PC-3 (cell line): ENCODE measurements at regions not wholly inside any gene's neighbourhood (a gene's known extent, or its start where the extent isn't known, plus 50 kb on each side); places are given as distances from the start of the nearest gene placed in this dataset.
"Not testable (repeated sequence)": the region's sequence is repeated elsewhere in the genome, so short reads cannot be mapped to it uniquely, and the experiment has no call there.

Experiments
- ATAC-seq: fragments of 200-7000 bp; cut with Tn5 transposase; 2 replicates; pipeline ENCODE4 v1.9.1; 2020; ENCODE audit warnings: mild to moderate bottlenecking, moderate library complexity
- BruUV-seq: library from RNA; stranded (reverse); fragments of 400-500 nt; replicated peaks from 2 replicates; lab custom pipeline; 2021; lab: Mats Ljungman, UMichigan
- CTCF ChIA-PET: fragments of 300-600 bp; sonication (Branson Sonifier 250); formaldehyde crosslinking; loops from one replicate; lab custom pipeline; 2022; ENCODE audit warnings: antibody characterized with exemption; lab: Charles Lee
- POLR2A ChIA-PET: fragments of 300-600 bp; sonication (Branson Sonifier 250); formaldehyde crosslinking; loops from one replicate; lab custom pipeline; 2022; ENCODE audit warnings: antibody characterized with exemption; ENCODE audit not compliant: unreplicated experiment; lab: Charles Lee
- DNase-seq: peaks from one replicate; pipeline ENCODE4 v3.0.0-alpha.2; 2015
- H2AFZ ChIP-seq: fragments of 300-600 bp; sonication (generic); 2 replicates; pipeline ENCODE4 v1.6.0; 2016; ENCODE audit warnings: antibody characterized with exemption, low read length
- H3F3A ChIP-seq: fragments of 300-600 bp; sonication (generic); one replicate; pipeline ENCODE4 v1.6.0; 2017; ENCODE audit warnings: antibody characterized with exemption, low read length, control low read depth, mild to moderate bottlenecking; ENCODE audit not compliant: unreplicated experiment
- H3K27ac ChIP-seq: fragments of 300-600 bp; sonication (generic); 2 replicates; pipeline ENCODE4 v1.5.1; 2016; ENCODE audit warnings: mild to moderate bottlenecking, low read length
- H3K27me3 ChIP-seq: fragments of 300-600 bp; sonication (generic); 2 replicates; pipeline ENCODE4 v1.6.1; 2016; ENCODE audit warnings: low read length, mixed read lengths
- H3K36me3 ChIP-seq: fragments of 300-600 bp; sonication (generic); 2 replicates; pipeline ENCODE4 v1.6.1; 2016; ENCODE audit warnings: low read depth, mixed run types, low read length, mixed read lengths
- H3K4me1 ChIP-seq: fragments of 300-600 bp; sonication (generic); 2 replicates; pipeline ENCODE4 v1.5.1; 2016; ENCODE audit warnings: low read length; ENCODE audit not compliant: insufficient read depth
- H3K4me2 ChIP-seq: fragments of 300-600 bp; sonication (generic); 2 replicates; pipeline ENCODE4 v1.6.0; 2016; ENCODE audit warnings: low read length
- H3K4me3 ChIP-seq: fragments of 300-600 bp; sonication (generic); 2 replicates; pipeline ENCODE4 v1.5.1; 2016; ENCODE audit warnings: mild to moderate bottlenecking, low read length, mixed read lengths
- H3K79me2 ChIP-seq: fragments of 300-600 bp; sonication (generic); 2 replicates; pipeline ENCODE4 v1.6.1; 2017; ENCODE audit warnings: low read length, mixed read lengths
- H3K9ac ChIP-seq: fragments of 300-600 bp; sonication (generic); 2 replicates; pipeline ENCODE4 v1.6.0; 2016; ENCODE audit warnings: mild to moderate bottlenecking, low read length
- H3K9me2 ChIP-seq: fragments of 300-600 bp; sonication (generic); replicated peaks from 2 replicates; pipeline ENCODE4 v1.6.1; 2016; ENCODE audit warnings: mixed run types, low read length, mixed read lengths
- H3K9me3 ChIP-seq: fragments of 300-600 bp; sonication (generic); 2 replicates; pipeline ENCODE4 v1.6.1; 2016; ENCODE audit warnings: low read length, mixed read lengths
- H4K20me1 ChIP-seq: fragments of 300-600 bp; sonication (generic); 2 replicates; pipeline ENCODE4 v1.6.1; 2016; ENCODE audit warnings: low read length, mixed read lengths
- EZH2 ChIP-seq: fragments of 300-600 bp; sonication (generic); IDR thresholded peaks from one replicate; pipeline ENCODE4 v1.6.1; 2017; ENCODE audit warnings: antibody characterized with exemption, mild to moderate bottlenecking, low read length; ENCODE audit not compliant: unreplicated experiment
- EZH2phosphoT487 ChIP-seq: fragments of 300-600 bp; sonication (generic); IDR thresholded peaks from 2 replicates; pipeline ENCODE4 v1.6.1; 2018; ENCODE audit warnings: mild to moderate bottlenecking, antibody characterized with exemption, low read length, borderline replicate concordance
- intact Hi-C: fragments of 100-400 bp; cut with micrococcal nuclease; formaldehyde crosslinking; loops from 2 replicates; pipeline ENCODE4 v1.9.0; 2023

GRCh38 chr7:97234494-97234893 lies 117.0 kb downstream of the SDHAF3 start:
- BruUV-seq, H3K9ac ChIP-seq, H4K20me1 ChIP-seq, POLR2A ChIA-PET, DNase-seq, ATAC-seq, H3K4me1 ChIP-seq, H3K9me2 ChIP-seq, H3F3A ChIP-seq, H3K4me2 ChIP-seq, CTCF ChIA-PET, H3K27ac ChIP-seq, H3K27me3 ChIP-seq, H3K4me3 ChIP-seq, H3K9me3 ChIP-seq, H3K79me2 ChIP-seq, H2AFZ ChIP-seq, H3K36me3 ChIP-seq, intact Hi-C loops: not testable (repeated sequence)

GRCh38 chr7:97246317-97246716 lies 128.8 kb downstream of the SDHAF3 start:
- intact Hi-C loops = no loop called here
- ATAC-seq (no peak), DNase-seq (no peak)
- Histone ChIP-seq H3F3A (no peaks in the 10 kb centered on the region), H3K4me2 (no peak overlapping the region), H4K20me1 (no peaks in the 10 kb centered on the region), H3K36me3 (no peaks in the 10 kb centered on the region), H2AFZ (no peak overlapping the region), H3K4me3 (no peak overlapping the region), H3K9ac (no peak overlapping the region), H3K79me2 (no peaks in the 10 kb centered on the region), H3K27me3 (no peaks in the 10 kb centered on the region), H3K9me3 (peaks cover 4% of the 10 kb centered on the region; the same call in 1 of the 2 replicates), H3K4me1 (no peaks in the 10 kb centered on the region), H3K9me2 (no peaks in the 10 kb centered on the region), H3K27ac (no peak overlapping the region)
- ChIA-PET CTCF (no interaction called here), POLR2A (no interaction called here)
- no peak for TF ChIP-seq EZH2
- BruUV-seq = no TSS peak

GRCh38 chr7:97258187-97258586 lies 140.7 kb downstream of the SDHAF3 start:
- DNase-seq, H3K27ac ChIP-seq, H3K9me2 ChIP-seq, H3K9me3 ChIP-seq, H3K4me3 ChIP-seq, H3F3A ChIP-seq, BruUV-seq, H3K79me2 ChIP-seq, ATAC-seq, POLR2A ChIA-PET, H3K4me1 ChIP-seq, H2AFZ ChIP-seq, intact Hi-C loops, CTCF ChIA-PET, H4K20me1 ChIP-seq, H3K27me3 ChIP-seq, H3K36me3 ChIP-seq, H3K9ac ChIP-seq, H3K4me2 ChIP-seq: not testable (repeated sequence)

GRCh38 chr7:97269741-97270140 lies 152.2 kb downstream of the SDHAF3 start:
- CTCF ChIA-PET = no interaction called here
- TF ChIP-seq EZH2phosphoT487 = no peak
- BruUV-seq = no TSS peak

More at GRCh38 chr7:97269741-97270140, 152.2 kb downstream of the SDHAF3 start:
- H3K9me3 ChIP-seq = no peaks in the 10 kb centered on the region
- no peak overlapping the region for H3K4me3 ChIP-seq
- H3K79me2 ChIP-seq = no peaks in the 10 kb centered on the region
- H2AFZ ChIP-seq = no peak overlapping the region
- no peak for ATAC-seq
- no peaks in the 10 kb centered on the region for H3K36me3 ChIP-seq
- no peak overlapping the region for H3K4me2 ChIP-seq
- H3K9ac ChIP-seq = no peak overlapping the region
- peaks cover 28% of the 10 kb centered on the region for H3K27me3 ChIP-seq
- no peaks in the 10 kb centered on the region for H3K4me1 ChIP-seq
- H3F3A ChIP-seq = no peaks in the 10 kb centered on the region
- POLR2A ChIA-PET = no interaction called here
- H3K9me2 ChIP-seq = no peaks in the 10 kb centered on the region
- no peak for DNase-seq
- H4K20me1 ChIP-seq = no peaks in the 10 kb centered on the region
- intact Hi-C loops = no loop called here
- H3K27ac ChIP-seq = no peak overlapping the region
